HG02759 (cell line): ENCODE measurements at regions not wholly inside any gene's neighbourhood (a gene's known extent, or its start where the extent isn't known, plus 50 kb on each side); places are given as distances from the start of the nearest gene placed in this dataset.
"Not testable (repeated sequence)": the region's sequence is repeated elsewhere in the genome, so short reads cannot be mapped to it uniquely, and the experiment has no call there.

Source experiments
- ATAC-seq: cut with Tn5 transposase; IDR thresholded peaks from one replicate; pipeline ENCODE4 v1.9.1; 2021; ENCODE audit warnings: mild to moderate bottlenecking, moderate library complexity; ENCODE audit not compliant: unreplicated experiment

DNA sequence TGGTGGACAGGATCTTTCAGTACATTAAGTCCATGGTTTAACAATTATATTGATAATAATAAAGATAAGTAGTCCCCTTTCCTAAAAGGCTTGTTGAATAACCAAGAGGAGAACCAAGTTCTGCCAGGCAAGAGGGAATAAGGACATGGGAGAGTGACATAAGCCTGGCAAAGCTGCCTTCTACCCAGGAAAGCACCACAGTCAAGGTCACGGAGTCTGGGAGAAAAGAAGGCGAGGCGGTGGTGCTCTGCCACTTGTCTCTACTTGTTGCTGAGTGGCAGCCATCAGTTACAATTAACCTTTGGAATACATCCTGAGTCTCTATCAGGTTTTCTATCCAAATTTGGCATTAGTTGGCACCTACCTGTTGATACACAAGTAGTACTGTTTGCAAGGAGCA, 101.7 kb upstream of the GATA6 start:
- ATAC-seq = no peak

DNA sequence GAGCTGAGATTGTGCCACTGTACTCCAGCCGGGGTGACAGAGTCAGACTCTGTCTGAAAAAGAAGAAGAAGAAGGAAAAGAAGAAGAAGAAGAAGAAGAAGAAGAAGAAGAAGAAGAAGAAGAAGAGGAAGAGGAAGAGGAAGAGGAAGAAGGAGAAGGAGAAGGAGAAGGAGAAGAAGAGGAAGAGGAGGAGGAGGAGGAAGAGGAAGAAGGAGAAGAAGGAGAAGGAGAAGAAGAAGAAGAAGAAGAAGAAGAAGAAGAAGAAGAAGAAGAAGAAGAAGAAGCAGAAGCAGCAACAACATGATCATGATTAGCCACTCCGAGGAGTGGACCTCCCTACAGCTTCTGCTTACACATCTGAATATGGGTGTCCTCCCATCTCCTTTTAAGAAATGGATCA, 100.6 kb upstream of the GATA6 start:
- ATAC-seq = not testable (repeated sequence)

GRCh38 chr18:22069916-22070315, 99.5 kb upstream of the GATA6 start:
- no peak for ATAC-seq

- no peak for ATAC-seq
Observed at GRCh38 chr18:22073411-22073810, 96.0 kb upstream of the GATA6 start.

- ATAC-seq = no peak
Observed at GRCh38 chr18:22074282-22075070, 94.9 kb upstream of the GATA6 start.

- ATAC-seq = no peak
Observed at GRCh38 chr18:22080035-22080434, 89.4 kb upstream of the GATA6 start.

DNA sequence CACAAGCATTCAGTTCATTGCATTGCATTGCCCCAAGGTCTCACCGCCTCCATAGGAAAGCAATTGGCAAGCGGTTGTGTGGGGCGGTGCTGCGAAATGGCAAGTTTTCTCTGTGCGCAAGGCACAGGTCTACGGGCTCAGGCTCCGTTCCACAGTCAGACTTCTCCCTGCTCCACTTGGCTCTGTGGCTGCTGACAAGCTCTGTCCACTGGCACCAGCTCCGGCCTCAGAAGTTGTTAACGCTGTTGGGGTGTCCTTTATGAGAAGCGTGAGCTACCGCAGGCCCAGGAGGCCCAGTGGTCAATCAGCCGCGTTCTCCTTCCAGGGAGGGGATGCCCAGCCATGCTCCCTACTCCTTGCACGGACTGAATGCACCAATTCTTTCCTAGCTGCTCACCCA, 87.0 kb upstream of the GATA6 start:
- ATAC-seq = no peak

DNA sequence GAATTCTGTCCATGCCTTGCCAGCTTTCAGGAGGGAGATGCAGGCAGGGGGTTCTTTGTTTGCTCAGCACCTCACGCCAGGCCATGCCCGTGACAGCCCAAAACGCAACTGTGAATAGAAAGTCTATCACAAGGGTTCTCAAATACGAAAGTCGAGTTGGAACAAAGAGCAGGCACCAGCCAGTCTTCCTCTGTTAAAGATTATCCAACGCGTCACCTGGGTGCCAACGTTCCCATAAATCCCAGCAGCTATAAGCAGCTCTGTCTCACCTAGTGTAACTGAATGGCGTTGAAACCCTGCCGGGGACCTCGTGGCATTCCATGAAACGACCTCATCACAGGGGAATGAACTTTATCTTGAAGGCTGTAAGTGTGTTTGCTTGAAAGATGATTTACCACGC, 84.8 kb upstream of the GATA6 start:
- ATAC-seq = no peak

DNA sequence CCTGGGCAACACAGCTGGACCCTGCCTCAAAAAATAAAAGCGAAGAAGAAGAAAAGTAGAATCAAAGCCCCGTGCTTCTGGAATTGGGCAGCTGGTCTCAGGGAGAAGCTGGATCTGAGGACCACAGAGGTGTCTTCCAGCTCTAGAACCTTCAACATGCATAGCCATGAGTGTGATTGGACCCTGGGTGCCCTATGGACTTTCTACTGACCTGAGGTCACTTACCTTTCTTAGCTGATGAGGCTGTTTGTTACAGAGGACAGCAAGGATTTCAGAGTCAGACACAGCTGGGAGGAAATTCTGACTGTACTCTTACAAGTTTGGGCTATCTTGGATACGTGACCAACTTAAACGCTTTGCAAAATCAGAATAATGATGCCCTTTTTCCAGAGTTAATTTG, 82.4 kb upstream of the GATA6 start:
- no peak for ATAC-seq

GRCh38 chr18:22088029-22088428, 81.4 kb upstream of the GATA6 start:
- no peak for ATAC-seq

DNA sequence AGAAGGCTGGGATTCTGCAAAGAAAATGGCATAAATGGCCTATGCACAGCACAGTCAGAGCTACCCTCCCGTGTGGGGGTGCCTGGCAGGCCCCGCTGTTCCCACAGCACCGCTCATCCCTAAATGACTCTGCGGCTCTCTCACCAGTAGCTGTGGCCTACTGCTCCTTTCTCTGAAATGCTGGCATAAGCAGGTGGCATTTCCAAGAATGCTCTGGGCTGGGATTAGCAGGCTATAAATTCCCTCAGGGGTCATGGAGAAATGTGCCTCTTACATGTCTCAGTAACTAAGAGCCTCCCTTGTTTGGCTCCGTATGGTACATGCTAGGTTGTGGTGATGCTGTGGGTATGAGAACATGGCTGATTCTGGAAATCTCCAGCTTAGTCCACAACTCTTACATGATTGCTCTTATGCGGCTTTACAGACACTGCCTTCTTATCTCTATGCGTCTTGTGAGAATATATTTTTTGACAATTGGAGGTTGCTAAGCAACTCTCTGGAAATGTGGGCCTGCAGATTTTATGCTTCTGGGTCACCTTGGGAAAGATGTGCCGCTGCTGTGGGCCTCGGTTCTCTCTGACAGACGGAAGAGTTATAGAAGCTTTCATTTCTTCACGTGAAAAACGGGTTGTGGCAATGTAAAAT, 80.3 kb upstream of the GATA6 start:
- ATAC-seq = no peak

GRCh38 chr18:22091341-22091740, 78.0 kb upstream of the GATA6 start:
- no peak for ATAC-seq

DNA sequence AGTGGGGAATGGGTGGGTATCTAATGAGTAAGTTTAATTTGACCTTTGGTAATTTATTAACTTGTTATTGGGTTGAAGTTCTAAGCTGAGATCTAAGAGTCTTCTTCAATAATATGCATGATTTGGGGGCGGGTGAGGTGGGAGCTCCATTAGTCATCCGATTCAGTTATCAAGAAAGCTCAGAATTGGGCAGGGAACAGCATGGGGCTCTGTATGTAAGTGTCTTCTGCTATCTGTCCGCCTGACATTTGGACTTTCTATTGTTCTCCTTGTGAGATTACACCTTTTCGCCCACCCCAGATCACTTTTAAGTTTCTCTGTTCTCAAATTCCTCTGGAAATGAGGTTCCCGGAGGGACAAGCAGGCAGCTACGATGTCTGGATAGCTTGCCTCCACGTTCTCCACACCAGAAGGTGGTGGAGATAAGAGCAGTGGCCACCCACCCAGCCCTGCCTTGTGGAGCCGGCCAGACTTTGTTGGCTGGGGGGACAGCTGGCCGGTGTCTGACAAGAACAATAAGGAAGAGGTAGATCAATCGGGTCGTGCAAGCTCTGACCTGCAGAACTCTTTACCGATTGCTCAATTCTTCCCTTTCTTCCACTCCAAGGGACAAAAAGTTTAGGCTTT, 75.5 kb upstream of the GATA6 start:
- ATAC-seq = no peak

DNA sequence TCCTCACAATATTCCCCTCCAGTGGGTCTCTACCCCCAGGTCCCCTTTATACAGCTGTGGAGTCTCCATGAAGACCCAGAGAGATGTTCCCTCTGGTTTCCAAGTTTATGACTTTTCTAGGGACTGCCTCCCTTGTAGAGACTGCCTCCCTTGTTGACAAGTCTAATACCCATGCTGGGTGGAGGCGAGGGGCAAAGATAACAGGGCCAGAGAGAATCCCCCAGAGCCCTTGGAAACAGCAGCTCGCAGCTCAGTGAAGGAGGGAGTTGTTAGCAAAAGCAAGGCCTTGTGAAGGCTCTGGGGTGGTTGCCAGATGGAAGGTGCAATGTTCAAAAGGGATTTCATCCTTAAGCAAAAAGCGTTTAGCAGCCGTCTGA, 75.0 kb upstream of the GATA6 start:
- no peak for ATAC-seq

DNA sequence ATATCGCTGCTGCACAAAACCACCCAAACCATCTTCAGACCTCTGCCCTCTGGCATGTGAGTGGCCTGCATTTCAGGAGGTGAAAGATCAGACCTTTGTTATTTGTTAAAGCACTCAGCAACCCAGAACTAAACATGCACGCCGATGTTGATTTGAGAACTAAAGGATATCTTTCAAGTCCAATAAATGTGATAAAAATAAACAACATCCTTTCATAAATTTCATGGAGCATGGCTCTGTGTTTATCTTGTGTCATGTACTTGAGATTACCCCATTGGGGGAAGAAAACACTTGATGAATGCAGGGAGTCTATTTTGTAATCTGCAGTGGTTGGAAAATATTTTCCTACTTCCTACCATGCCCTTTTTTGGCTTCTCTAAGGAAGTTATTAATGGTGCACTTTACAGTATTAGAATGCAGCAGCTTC, 70.8 kb upstream of the GATA6 start:
- no peak for ATAC-seq

- ATAC-seq = no peak
Observed at GRCh38 chr18:22099925-22100324, 69.5 kb upstream of the GATA6 start.

- ATAC-seq = no peak
Observed at GRCh38 chr18:22101731-22102130, 67.7 kb upstream of the GATA6 start.

DNA sequence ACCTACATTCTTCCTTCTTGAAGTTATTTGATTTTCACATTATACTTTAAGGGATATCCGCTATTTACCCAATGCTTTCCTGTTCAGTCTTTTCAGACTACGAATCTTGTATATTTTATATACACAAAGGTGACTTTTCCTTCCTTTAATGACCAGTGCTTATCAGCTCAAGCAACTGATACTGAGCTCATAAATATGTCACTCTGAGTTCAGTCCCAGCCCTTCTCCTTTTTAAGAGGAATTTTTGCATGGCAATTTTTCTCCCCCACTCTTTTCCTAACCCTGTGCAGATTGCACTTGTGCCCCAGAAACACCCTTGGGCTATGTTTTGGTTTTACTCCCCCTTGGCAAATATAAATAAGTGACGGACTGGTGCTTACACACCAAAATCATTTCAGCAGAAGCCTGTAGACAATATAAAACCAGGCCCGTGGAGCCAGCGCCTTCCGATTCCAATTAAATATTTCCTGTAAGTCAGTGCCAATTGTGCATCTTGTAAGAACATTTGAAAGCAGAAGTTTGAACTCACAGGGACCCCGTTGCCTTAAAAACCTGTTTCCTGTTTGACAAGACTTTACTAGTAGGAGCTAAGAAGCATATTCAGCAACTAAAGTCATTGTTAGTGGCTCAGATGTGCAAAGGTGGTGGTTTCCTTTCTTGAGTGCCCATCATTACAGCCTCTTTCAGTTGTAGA, 66.3 kb upstream of the GATA6 start:
- ATAC-seq = no peak

GRCh38 chr18:22103647-22104031, 65.8 kb upstream of the GATA6 start:
- ATAC-seq = no peak

DNA sequence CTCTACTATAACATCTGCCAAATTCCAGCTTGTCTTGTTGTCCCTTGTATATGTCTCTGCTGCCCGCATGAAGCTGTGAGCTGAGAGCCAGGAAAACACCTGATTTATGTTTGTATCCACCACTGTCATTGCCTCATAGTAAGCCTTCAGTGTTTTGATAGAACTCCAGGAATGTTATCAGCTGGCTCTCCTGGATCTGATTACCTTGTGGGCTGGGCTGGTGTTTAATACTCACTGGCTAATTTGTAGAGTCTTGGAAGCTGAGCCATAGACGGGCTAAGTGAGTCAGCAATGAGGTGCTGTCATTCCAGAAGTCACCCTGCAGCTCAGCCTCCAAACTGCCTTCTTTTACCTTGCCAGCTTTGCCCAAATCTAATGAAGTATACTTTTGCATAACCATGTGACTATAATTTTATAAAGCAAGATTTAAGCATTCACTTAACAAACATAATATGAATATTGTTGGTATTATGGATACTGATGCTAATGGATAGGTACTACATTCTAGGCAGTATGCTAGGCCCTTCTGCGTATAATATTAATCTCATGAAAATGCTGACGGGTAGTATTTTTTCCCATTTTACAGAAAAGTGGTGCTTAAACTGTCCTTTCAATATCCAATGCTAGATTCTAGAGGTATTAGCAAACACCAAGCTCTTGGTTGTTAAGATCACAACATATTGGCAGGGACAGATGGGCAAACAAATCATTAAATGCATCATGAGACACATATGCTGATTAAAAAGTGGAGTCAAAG, 62.7 kb upstream of the GATA6 start:
- ATAC-seq = no peak

DNA sequence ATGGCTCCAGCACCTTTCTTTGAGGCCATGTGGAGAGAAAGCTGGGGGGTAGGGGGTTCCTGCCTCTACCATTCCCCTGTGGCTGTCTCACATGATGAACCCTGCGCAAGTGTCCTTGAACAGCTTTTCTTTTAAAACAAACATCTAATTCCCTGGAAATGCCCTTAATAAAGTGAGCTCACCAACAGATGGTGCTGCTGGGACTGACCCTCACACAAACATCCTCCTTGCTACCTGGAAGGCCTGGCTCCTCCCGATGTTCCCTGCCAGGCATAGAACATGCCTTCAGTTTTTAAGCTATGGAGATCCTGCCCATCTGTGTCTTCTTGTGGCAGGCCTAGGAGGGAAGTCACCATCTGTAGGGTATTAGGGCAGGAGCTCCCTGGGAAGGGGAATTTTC, 60.7 kb upstream of the GATA6 start:
- ATAC-seq = no peak
